ENCODE measurements at regions not wholly inside any gene's neighbourhood (a gene's known extent, or its start where the extent isn't known, plus 50 kb on each side); places are given as distances from the start of the nearest gene placed in this dataset.

DNA sequence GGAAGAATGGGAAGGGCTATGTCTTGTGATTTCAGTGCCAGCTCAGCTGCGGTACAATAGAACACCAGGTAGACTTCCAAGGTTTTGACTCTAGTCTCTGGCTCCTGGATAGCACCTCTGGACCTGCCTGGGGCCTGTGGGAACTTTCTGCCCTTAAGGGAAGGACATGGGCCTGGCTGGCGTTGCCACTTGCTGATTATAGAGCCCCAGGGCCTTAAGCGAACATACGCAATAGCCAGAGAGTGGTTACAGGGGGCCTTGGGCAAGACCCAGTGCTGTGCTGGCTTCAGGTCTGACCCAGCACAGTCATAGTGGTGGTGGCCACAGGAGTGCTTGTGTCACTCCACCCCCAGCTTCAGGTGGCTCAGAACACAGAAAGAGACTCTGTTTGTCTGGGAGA, 131.1 kb upstream of the COL21A1 start:
- DNase-seq (ENCODE audit: low read depth in 2 of 2) = no peak

DNA sequence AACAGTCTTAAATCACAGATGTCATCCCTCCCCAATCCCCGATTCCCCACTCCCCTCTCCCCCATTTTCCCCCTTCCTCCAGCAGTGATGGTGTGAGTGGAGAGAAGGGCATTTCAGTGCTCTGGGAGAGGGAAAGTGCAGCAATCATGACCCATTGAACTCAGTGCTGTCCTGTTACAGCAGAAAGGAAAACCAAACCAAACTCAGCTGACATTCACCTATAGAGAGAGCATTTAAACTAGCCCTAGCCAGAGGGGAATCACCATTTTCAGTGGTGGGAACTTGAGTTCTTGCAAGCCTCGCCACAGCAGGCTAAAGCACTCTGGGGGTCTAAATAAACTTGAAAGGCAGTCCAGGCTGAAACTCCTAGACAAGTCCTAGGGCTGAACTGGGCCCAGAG, 129.9 kb upstream of the COL21A1 start:
- no peak for DNase-seq (ENCODE audit: low read depth in 2 of 2)

DNA sequence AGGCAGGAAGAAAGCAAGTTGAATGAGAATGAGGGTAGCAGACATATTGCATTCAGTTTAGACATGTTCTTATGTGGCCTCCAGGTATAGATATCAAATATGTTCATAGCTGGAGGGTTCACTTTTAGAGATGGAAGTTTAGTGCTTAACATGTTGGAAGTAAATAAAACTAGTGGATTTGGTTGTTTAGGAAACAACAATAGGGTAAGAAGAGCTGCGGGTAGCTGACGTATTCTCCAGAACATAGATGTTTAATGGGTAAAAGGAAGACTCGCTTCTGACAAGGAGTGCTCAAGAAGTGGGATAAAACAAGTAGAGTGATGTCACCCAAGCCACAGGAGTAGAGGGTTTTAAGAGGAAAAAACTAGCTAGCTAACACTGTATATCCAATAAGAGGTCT, 128.4 kb upstream of the COL21A1 start:
- no peak for DNase-seq (ENCODE audit: low read depth in 2 of 2)

DNA sequence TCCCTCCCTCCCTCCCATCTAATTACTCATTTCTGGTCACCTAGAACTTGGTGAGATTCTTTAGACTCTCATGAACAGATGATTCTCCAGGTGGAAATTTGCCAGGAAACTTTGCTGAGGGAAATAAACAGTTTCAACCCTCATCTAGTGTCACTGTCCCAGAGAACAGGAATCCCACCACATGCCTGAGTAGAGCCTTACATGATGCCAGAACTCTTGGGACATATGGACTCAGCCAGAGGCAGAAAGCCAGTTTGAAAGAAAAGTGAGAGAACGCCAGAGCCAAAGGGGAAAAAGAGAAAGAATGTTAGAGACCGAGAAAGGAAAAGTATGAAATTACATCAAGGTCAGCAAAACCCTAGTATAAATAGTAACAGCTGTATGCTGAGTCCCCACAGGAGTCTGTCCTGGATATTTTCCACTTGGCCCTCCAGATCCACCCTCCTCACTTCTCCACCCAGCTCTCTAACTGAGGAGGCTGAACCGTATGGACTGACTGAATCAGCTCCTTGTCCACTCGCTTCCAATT, 127.5 kb upstream of the COL21A1 start:
- DNase-seq (ENCODE audit: low read depth in 2 of 2) = no peak

DNA sequence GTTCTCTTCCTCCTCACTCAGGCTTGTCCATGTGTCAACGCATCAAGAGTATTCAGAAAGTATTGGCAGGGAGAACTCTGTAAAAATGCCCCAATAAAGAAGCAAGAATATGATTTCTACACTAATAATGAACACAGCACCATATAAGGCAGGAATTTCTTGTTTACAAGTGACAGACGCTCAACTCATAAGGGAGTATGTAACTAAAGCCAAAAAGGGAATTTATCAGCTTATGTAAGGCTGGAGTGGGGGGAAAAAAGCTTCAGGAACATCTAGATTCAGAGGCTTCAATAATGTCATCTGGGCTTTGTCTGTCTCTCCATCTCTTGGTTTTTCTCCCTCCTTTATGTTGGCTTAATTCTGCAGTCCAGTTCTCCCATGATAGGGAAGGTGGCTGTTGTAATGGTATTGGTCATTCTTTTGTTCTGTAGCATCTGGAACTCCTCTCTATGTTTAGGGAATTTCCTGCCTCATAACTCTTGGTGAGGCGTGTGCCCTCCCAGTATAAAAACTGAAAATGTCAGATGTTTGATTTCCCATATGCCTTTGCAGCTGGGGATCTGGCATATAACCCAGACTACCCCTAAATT, 125.1 kb upstream of the COL21A1 start:
- no peak for DNase-seq (ENCODE audit: low read depth in 2 of 2)

DNA sequence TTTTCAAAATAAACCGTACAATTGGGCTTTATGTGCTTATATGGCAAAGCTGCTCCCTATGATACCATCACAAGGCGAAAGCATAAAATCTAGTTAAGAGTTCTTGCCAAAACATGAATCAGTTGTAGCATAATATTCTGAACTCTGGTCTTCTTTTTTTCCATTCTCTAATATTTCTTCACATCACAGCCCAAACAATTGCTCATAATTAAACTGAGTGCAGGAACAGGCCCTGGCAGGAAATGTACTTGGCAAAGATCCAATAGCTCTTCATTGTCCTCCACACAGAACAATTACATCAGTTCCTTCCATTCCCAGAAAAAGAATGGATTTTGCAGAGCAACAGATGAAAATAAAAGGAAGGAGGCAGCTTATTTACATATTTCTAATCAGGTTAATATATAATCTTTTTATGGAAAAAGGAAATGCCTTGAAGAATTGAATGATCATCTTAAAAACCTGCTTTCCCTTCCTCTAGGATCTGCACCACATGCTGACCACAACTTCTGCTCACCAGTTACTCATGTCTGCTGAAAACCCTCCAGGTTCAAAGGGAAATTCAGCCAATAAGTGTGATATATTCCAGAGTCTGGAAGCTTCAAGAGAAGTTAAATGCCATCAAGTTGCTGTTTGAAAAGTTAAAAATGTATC, 123.3 kb upstream of the COL21A1 start:
- no peak for DNase-seq (ENCODE audit: low read depth in 2 of 2)

DNA sequence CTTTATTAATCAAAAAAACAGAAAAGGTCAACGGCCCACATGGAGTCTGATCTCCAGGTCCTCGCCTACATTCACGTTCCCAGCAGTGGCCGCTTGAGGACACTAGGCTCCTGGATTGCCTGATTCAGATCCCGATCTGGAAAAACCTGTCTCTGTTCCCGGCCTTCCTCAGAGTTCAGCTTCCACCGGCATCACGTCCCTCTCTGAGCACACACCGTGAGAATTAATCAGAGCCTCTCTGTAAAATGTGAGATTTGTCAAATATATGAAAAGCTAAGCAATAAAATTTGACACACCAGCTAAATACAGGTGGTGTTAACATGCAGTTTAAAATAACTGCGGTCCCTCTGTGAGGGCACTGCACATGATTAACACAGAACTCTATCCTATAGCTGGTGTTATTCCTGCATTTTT, 122.8 kb upstream of the COL21A1 start:
- no peak for DNase-seq (ENCODE audit: low read depth in 2 of 2)

DNA sequence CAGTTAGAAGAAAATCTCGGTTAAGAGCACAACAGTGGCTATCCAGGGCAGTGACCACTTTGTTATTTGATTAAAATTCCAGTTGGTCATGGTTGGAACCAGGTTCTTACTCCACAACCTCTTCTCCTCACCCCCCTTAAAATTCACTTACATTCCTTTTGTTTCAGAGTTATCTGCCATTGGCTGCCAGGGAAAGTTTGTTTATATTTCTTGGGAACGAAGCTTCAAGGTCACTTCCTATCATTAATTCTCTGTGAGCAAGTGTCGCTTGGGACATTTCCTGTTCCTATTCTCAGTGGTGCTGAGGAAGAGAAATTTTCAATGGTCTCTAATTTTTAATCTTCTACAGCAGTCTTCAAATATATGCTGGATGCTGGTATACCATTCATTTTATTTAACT, 121.1 kb upstream of the COL21A1 start:
- DNase-seq (ENCODE audit: low read depth in 2 of 2) = no peak

DNA sequence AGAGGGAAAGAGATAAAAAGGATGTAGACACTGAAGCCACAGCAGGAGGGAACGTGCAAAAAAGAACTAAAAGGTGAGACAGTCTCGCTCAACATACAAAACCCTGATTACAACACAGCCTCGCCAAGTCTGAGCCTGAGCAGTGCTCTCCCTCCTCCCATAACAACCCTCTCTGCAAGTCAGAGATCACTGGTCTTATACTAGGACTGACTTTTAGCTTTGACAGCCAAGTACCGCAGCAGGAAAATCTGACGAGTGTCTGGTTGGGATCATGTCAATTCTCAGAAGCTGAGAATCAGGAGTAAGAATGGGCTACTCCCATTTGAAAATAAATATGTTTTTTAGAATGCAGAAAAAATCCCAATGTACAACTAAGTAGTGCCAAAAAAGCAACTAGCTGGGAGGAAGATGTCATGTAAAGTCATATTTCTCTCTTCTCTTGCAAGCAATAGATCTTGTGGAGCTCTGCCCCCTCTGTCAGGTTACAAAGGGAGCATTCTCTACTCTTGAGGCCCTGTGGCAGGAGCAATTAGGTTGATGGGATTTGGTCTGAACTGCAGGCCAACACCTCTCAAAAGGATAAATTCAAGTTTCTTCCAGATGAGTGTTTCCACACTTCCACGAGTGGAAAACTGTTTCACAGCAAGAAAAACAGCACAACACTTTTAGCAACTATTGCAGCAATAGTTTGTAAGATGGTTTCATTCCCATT, 118.9 kb upstream of the COL21A1 start:
- DNase-seq (ENCODE audit: low read depth in 2 of 2) = no peak

DNA sequence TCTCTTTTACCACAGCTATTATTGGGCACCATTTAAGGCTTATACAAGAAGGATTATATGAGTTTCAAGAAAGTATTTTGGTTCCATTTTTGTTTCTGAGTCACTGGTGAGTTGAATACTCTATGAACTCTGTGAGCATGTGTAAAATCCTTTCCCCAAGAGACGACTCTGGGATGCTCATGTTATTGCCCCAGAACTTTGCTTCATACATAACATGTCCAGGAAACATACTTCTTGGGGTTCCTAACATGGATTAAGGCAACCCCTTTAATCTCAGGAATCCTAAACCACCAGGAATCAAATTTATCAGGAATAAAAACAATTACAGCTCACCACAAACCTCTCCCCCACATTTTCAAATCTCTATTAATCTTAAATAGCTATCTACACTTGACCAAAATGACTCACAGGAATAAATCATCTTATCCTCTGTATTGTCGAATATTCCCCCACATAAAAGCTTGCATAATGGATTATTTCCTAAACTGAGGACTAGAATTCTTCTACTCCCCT, 117.5 kb upstream of the COL21A1 start:
- DNase-seq (ENCODE audit: low read depth in 2 of 2) = no peak

DNA sequence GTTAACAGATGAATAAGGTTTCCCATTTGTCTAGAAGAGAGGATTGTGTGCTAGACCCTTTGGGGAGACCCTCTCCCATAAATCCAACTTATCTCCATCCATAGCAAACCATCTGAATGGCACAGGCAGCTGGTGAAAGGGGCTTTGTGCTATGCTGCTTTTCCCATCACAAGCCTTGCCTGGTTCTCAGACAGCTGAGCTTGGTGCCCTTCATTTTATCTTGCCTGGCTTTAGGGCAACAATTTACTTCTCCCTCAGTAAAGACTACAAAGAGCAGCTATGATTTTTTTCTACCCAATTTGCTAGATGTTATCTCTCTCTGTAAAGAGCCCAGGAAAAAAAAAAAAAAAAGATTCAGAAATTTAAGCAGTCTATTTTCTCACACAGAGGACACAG, 117.0 kb upstream of the COL21A1 start:
- no peak for DNase-seq (ENCODE audit: low read depth in 2 of 2)

DNA sequence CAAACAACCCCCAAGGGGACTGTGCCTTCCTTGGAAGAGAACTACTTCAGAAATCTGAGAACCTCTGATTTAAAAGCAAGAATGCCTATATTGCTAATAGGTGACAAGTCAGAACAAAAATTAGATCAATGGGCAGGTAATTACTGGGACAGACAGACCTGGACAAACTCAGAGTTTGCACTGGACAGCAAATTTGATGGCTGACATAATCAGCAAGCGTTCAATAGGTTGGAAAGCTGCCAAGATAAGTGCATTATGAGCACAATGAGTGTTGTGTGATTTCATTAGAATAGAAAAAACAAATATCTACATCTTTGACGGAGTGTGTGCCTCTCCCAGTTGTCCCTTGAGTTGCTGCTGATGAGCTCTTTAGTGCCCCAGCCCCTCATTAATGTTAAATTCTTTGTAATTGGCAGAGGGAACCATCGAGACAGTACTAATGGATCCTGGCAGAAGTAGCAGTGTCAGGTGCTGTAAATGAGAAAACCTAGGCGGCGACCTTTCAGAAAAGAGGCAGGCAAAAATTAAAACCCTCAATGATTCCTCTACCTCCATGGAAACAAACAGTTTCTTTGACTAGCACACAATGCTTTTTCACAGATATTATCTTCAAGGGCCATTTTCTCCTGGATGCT, 116.5 kb upstream of the COL21A1 start:
- DNase-seq (ENCODE audit: low read depth in 2 of 2) = no peak

DNA sequence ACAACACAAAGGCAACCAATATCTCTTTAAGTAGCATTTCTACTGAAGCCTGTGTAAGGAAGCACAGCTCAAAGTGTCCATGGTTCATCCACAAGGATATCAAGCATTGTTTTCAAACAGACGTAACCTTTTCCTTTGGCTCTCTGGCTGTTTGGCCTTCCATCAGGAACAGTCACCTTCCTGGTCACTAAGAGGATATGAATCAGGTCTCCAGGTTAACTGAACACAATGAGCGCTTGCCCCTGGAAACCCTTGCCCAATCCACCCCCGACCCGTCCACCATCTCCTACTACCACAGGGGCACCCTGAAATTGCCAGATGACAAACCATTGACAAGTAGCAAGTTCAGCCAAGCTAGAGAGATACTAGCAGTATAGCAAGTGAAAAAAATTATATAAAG, 114.4 kb upstream of the COL21A1 start:
- DNase-seq (ENCODE audit: low read depth in 2 of 2) = no peak

DNA sequence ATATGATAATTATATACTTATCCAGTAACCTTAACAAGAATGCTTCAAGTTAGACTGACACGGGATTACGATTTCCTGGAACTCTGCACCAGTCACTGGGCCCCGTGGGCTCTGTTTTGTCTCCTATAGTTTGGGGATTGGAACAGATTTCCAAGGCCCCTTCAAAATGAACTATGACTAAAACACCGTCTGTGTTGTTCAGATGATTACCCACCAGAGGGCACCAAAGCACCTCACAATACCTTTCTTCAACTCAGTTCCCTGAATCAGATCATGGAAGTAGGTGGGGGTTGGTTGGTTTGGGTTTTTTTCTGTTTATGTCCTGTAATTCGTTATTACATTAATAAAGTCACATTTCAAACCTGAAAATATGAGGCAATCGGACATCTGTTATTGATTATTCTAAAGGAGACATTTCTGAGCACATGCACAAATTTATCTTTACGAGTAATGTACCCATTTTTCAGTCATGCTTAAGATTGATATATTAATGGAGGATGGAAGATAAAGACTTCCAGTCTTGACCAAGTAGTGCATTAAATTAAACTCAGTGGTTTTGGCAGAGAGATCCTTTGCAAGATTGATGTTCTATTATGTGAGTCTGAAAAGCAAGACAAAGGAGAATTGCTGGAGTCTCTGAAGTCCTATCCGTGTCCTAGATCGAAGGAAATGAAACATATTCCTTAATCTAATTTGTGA, 112.0 kb upstream of the COL21A1 start:
- peak in 1 of 2 donors; percentile 13 for DNase-seq (ENCODE audit: low read depth in 2 of 2)

DNA sequence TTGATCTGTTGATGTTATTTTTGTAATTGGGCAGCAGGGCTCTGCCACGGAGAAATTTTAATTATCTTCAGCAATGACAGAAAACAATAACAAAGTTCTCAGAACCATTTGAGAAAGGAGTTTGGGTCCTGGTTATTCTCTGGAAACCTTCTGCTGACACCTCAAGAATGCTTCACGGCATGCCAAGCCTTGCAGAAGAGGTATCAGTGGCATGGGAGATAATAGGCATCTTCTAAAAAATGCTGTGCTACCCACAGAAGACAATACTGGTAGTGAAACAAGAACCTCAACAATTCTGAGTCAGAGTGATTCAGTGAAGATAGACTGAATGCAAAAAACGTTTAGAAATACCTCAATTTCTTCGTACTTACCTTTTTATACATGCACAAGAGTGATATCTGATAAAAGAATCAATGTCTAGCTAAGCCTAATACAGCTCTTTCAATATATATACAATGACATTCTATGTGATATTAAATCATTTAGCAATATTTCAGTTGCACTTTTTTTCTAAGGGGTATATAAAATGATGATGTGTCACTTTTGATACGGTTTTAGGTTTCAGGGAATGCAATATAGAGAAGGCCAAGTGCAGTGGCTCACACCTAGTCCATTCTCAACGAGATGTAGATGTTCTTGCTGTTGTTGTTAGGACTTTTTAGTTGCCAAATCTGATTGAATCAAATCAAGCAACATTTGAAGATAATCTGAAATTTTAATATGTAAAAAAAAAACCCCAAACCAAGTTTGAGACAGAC, 110.4 kb upstream of the COL21A1 start:
- no peak for DNase-seq (ENCODE audit: low read depth in 2 of 2)

DNA sequence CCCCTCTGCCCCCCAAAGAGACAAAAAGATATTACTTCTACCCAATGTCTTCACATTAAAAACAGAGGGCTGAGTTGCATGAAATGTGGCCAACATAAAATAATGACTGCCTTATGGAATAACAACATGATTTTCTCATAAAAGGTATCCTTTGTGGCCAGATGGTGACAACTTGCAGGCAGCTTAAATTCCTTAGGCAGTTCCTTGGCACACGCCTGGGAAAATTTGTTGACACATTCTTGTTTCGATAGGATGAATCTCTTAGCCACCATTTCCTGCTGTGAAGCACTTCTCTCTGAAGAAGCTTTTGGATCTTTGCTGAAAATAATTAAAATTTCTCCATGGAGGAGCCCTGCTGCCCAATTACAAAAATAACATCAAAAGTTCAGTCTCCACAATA, 109.0 kb upstream of the COL21A1 start:
- no peak for DNase-seq (ENCODE audit: low read depth in 2 of 2)

DNA sequence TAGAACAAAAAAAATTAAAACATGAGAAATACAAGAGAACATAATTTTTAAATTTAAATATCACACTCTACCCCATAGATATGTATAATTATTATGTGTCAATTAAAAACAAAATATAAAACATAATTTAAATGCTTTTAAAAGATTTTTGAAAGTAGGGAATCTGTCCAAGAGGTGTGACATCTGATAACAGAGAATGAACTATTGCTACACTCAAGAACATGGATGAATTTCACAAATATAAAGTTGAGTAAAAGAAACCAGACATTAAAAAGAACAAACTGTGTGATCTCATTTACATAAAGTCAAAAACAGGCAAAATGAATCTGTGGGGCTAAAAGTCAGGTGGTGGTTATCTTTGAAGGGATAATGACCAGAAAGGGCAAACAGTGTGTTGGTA, 106.5 kb upstream of the COL21A1 start:
- no peak for DNase-seq (ENCODE audit: low read depth in 2 of 2)

DNA sequence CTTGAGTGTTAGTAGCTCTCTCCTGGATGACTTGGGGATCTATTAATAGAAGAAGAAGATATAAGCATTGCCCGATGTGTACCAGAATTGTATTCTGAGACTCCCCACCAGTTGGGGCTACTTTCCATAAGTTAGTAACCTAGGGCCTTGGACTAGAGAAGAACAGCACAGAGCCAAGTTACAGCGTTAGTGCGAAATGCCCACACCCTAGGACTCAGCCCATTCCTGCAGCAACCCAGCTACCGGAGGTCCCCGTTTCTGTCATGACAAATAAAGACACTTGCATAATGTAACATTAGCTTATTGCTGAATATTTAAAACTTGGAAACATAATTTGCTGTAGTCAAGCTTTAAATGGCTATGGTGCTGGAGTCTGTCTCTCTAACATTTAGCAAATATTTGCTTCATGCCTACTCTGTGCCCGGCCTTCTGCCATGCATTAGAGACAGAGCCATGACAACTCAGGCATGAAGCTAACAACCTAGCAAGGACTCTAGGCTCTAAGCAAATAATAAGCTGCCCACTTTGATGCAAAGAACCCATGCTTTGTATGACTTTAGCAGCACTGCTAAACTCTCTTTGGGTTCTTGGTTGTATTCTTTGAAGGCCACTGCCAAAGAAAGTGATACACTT, 103.4 kb upstream of the COL21A1 start:
- DNase-seq (ENCODE audit: low read depth in 2 of 2) = no peak

DNA sequence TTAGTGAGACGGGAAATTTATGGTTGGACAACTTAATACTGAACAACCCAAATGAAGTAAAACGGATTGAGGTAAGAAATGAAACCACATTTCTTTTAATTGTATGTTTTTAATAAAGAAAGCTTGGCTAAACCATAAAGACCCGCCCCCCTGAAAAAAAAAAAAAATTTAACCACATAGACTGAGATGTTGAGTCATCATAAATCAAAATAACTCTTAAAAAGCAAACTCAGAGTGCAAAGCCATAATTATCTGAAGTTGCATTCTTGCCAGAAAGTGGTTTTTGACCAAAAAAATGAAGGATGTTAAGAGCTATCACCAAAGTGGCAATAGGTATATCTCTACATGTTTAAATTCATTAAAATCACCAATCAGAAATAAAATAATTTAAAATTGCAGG, 101.8 kb upstream of the COL21A1 start:
- DNase-seq (ENCODE audit: low read depth in 2 of 2) = no peak

DNA sequence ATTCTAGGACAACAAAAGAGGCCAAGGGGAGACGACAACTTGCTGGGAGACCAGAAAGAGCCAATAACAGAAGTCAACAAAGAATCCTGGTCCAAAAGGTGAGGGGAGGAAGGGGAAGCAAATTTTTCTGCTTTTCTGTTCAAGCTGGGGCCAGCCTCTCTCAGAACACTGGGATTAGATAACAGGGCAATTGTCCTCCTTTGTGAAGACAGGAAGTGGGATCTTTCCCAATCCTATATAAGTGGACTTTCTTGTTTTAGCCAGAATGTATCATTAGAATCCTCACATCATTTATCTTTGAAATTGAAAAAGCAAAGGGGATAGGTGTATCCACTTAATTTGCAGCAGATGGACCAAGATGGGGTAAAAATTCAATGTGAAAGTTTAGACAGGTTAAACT, 101.2 kb upstream of the COL21A1 start:
- no peak for DNase-seq (ENCODE audit: low read depth in 2 of 2)

DNA sequence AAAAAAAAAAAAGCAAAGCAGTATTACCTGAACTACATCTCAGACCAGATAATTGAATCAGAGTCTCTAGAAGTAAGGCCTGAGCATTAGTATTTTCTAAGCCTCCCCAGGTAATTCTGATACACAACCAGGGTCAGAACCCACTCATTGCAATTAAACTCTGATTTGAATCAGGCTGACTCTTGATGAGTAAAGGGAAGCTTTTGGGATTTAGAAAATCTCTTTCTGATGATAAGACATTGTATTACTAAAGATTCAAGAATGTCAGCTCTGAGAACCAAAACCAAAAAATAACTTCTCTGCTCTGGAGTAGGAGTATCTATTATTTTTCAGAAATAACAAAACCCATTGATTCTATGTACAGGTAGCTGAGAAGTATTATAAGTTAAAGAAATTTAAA, 100.1 kb upstream of the COL21A1 start:
- no peak for DNase-seq (ENCODE audit: low read depth in 2 of 2)

Measured in stimulated activated CD8-positive, alpha-beta memory T cell treated with anti-CD3 and anti-CD28 coated beads, Interleukin-15, amount 100 ng/mL, for 4 hours (primary cell).